Liver (tissue), 8 donors: ENCODE measurements at regions not wholly inside any gene's neighbourhood (a gene's known extent, or its start where the extent isn't known, plus 50 kb on each side); places are given as distances from the start of the nearest gene placed in this dataset.

Experiments used
- DNase-seq: peaks from one replicate; pipeline ENCODE4 v3.0.0-alpha.2; 2017; ENCODE audit warnings: low spot score
- H3K27ac ChIP-seq, 2 donors: one replicate each; pipeline ENCODE4 v1.7.0; 2013; ENCODE audit warnings: inconsistent platforms in 2 of 2, low read length in 2 of 2, control low read depth in 1 of 2, low read depth in 1 of 2, mild to moderate bottlenecking in 1 of 2
- H3K27me3 ChIP-seq, 4 donors: one replicate each; pipeline versions ENCODE4 v1.6.1 to v1.7.0; 2013; ENCODE audit warnings: low read length in 3 of 4, inconsistent platforms in 1 of 4, mild to moderate bottlenecking in 1 of 4, moderate library complexity in 1 of 4; ENCODE audit not compliant: control insufficient read depth in 4 of 4, insufficient read depth in 4 of 4
- H3K36me3 ChIP-seq, 4 donors: one replicate each; pipeline versions ENCODE4 v1.6.1 to v1.7.0; 2013; ENCODE audit warnings: low read length in 3 of 4, mild to moderate bottlenecking in 3 of 4, low read depth in 1 of 4, moderate library complexity in 1 of 4; ENCODE audit not compliant: control insufficient read depth in 4 of 4, insufficient read depth in 3 of 4
- H3K4me1 ChIP-seq, 4 donors: one replicate each; pipeline versions ENCODE4 v1.6.1 to v1.7.0; 2013; ENCODE audit warnings: low read length in 3 of 4, mild to moderate bottlenecking in 3 of 4, moderate library complexity in 1 of 4; ENCODE audit not compliant: control insufficient read depth in 4 of 4, insufficient read depth in 4 of 4
- H3K4me3 ChIP-seq, 3 donors: one replicate each; pipeline versions ENCODE4 v1.6.1 to v1.7.0; 2013; ENCODE audit warnings: low read length in 3 of 3, control low read depth in 1 of 3, low read depth in 1 of 3, mild to moderate bottlenecking in 1 of 3
- H3K9ac ChIP-seq, 2 donors: one replicate each; pipeline ENCODE4 v1.7.0; 2013; ENCODE audit warnings: low read length in 2 of 2, mild to moderate bottlenecking in 2 of 2, moderate library complexity in 2 of 2, control low read depth in 1 of 2, low read depth in 1 of 2
- H3K9me3 ChIP-seq, 4 donors: one replicate each; pipeline versions ENCODE4 v1.6.1 to v1.7.0; 2013; ENCODE audit warnings: low read length in 3 of 4; ENCODE audit not compliant: control insufficient read depth in 4 of 4
- EGR1 ChIP-seq, 2 donors: IDR thresholded peaks; 2 replicates each; pipeline ENCODE4 v1.6.1; 2016 to 2018; ENCODE audit warnings: antibody characterized with exemption in 2 of 2, low read depth in 2 of 2
- FOXA1 ChIP-seq: IDR thresholded peaks from 2 replicates; pipeline ENCODE4 v1.6.1; 2016; ENCODE audit warnings: antibody characterized with exemption
- GABPA ChIP-seq, 2 donors: IDR thresholded peaks in 1 of 2; conservative IDR thresholded peaks in 1 of 2; 2 replicates each; pipeline ENCODE4 v1.6.1; 2016; ENCODE audit warnings: antibody characterized with exemption in 2 of 2, mild to moderate bottlenecking in 1 of 2, moderate library complexity in 1 of 2
- HNF4A ChIP-seq, 2 donors: conservative IDR thresholded peaks; 2 replicates each; pipeline ENCODE4 v1.6.1; 2016; ENCODE audit warnings: antibody characterized with exemption in 2 of 2, mild to moderate bottlenecking in 2 of 2
- HNF4G ChIP-seq: IDR thresholded peaks from 2 replicates; pipeline ENCODE4 v1.6.1; 2016; ENCODE audit warnings: antibody characterized with exemption
- JUND ChIP-seq, 2 donors: IDR thresholded peaks; 2 replicates each; pipeline ENCODE4 v1.6.1; 2016; ENCODE audit warnings: antibody characterized with exemption in 2 of 2
- NR2F2 ChIP-seq: IDR thresholded peaks from 2 replicates; pipeline ENCODE4 v1.6.1; 2016; ENCODE audit warnings: antibody characterized with exemption
- RAD21 ChIP-seq, 2 donors: IDR thresholded peaks; 2 replicates each; pipeline ENCODE4 v1.6.1; 2016; ENCODE audit warnings: antibody characterized with exemption in 2 of 2, mild to moderate bottlenecking in 2 of 2
- SP1 ChIP-seq: IDR thresholded peaks from 2 replicates; pipeline ENCODE4 v1.6.1; 2018; ENCODE audit warnings: antibody characterized with exemption, mild to moderate bottlenecking
- YY1 ChIP-seq: IDR thresholded peaks from 2 replicates; pipeline ENCODE4 v1.6.1; 2016; ENCODE audit warnings: antibody characterized with exemption, mild to moderate bottlenecking
- WGBS: extraction: QIAGEN DNeasy Blood & Tissue Kit; methylation state at CpG from one replicate; pipeline ENCODE4 v1.1.7; 2013; 5-methylcytosine and 5-hydroxymethylcytosine counted together
- TF ChIP-seq, protein P1 (sequence below): IDR thresholded peaks from 2 replicates; pipeline ENCODE4 v1.6.1; 2016; ENCODE audit warnings: antibody characterized with exemption
- TF ChIP-seq, protein P2 (sequence below): IDR thresholded peaks from 2 replicates; pipeline ENCODE4 v1.6.1; 2016; ENCODE audit warnings: antibody characterized with exemption
- TF ChIP-seq, protein P3 (sequence below): IDR thresholded peaks from 2 replicates; pipeline ENCODE4 v1.6.1; 2016; ENCODE audit warnings: antibody characterized with exemption, mild to moderate bottlenecking
- TF ChIP-seq, protein P4 (sequence below): fragments of 150-350 bp; IDR thresholded peaks from 2 replicates; pipeline ENCODE4 v1.5.1; 2017; ENCODE audit warnings: improper control_type of control experiment, low read depth, low read length; ENCODE audit not compliant: missing input control
- donor health status: healthy.
- donor health status: healthy.
- donor health status: healthy.
- donor health status: healthy.
- donor health status: healthy.

DNA sequence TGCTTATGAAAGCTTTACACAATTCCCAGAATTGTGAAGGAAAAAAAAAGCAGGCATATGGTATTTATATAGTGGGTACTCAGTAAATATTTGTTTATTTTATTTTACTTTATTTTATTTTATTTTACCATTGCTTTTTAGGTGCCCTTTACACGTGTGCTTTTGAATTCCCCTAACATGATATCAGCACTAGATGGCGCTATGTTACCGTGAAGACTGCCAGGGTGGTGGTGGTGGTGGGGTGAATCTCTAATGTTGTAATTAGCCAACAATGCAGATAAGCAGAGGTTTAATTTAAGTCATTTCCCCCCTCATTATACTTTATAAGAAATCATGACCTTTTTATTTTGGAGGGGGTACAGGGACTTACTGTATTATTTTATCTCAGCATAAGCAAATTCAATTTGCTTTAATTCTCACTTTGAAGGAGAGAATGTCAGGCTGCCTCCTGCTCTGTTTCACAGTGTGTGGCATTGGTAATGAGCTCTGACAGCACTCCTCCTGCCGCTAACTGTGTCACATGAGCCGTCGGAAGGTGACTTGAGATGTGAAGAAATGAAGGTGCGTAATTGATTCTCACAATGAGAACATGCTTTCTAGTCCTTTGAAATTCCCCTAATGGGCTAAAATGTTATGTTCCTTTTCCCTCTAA, 165.6 kb downstream of the YTHDC2 start:
- 32% methylated on average over 7 of the region's 7 CpGs for WGBS

DNA sequence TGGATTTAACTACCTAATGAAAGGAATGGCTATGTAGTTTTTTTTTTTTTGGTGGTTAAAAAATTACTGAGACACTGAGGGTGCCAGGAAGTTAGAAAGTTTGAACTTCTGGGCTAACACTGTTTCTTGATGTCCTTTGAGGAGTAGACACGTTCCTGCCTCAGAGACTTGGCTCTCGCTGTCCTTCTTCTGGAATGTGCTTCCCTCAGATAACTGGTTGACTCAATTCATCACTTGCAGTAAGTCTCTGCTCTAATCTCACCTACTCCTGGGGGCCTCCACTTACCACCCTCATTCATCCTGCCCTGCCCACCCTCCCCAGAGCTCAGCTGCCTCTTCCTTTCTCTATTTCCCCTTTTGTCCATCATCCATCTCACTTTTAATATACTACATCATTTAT, 167.0 kb downstream of the YTHDC2 start:
- Histone ChIP-seq H3K27me3 (no peaks in the 10 kb centered on the region), H3K27ac (no peak overlapping the region), H3K9me3 (no peaks in the 10 kb centered on the region), H3K4me3 (no peak overlapping the region), H3K9ac (no peak overlapping the region), H3K36me3 (no peaks in the 10 kb centered on the region), H3K4me1 (no peaks in the 10 kb centered on the region)
- 59% methylated on average over 2 of the region's 2 CpGs for WGBS
- no peak for DNase-seq
- TF ChIP-seq FOXA1 = no peak
- no peak for TF ChIP-seq GABPA (IDR thresholded peaks at IDR 0.05 in 1 of 2, conservative IDR thresholded peaks at IDR 0.05 in 1 of 2)
- no peak for TF ChIP-seq SP1
- TF ChIP-seq HNF4A (conservative IDR thresholded peaks at IDR 0.05) = no peak
- TF ChIP-seq YY1 = no peak
- TF ChIP-seq EGR1 (IDR thresholded peaks at IDR 0.05; ENCODE audit: low read depth in 2 of 2) = no peak
- no peak for TF ChIP-seq HNF4G
- TF ChIP-seq, protein P1, sequence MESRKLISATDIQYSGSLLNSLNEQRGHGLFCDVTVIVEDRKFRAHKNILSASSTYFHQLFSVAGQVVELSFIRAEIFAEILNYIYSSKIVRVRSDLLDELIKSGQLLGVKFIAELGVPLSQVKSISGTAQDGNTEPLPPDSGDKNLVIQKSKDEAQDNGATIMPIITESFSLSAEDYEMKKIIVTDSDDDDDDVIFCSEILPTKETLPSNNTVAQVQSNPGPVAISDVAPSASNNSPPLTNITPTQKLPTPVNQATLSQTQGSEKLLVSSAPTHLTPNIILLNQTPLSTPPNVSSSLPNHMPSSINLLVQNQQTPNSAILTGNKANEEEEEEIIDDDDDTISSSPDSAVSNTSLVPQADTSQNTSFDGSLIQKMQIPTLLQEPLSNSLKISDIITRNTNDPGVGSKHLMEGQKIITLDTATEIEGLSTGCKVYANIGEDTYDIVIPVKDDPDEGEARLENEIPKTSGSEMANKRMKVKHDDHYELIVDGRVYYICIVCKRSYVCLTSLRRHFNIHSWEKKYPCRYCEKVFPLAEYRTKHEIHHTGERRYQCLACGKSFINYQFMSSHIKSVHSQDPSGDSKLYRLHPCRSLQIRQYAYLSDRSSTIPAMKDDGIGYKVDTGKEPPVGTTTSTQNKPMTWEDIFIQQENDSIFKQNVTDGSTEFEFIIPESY = no peak
- TF ChIP-seq, protein P2, sequence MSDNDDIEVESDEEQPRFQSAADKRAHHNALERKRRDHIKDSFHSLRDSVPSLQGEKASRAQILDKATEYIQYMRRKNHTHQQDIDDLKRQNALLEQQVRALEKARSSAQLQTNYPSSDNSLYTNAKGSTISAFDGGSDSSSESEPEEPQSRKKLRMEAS = no peak
- TF ChIP-seq JUND (IDR thresholded peaks at IDR 0.05) = no peak
- no peak for TF ChIP-seq NR2F2

More for the DNA sequence above, 165.6 kb downstream of the YTHDC2 start:
- Histone ChIP-seq H3K4me3 (no peak overlapping the region), H3K27me3 (no peaks in the 10 kb centered on the region), H3K9ac (no peak overlapping the region), H3K4me1 (no peaks in the 10 kb centered on the region), H3K36me3 (no peaks in the 10 kb centered on the region), H3K9me3 (peaks cover 0 to 7% (median 2%) of the 10 kb centered on the region in 4 donors), H3K27ac (no peak overlapping the region)
- TF ChIP-seq HNF4A (conservative IDR thresholded peaks at IDR 0.05) = no peak
- TF ChIP-seq, protein P1 = no peak
- TF ChIP-seq RAD21 (IDR thresholded peaks at IDR 0.05) = peak; percentile 91 to 93
- TF ChIP-seq, protein P3, sequence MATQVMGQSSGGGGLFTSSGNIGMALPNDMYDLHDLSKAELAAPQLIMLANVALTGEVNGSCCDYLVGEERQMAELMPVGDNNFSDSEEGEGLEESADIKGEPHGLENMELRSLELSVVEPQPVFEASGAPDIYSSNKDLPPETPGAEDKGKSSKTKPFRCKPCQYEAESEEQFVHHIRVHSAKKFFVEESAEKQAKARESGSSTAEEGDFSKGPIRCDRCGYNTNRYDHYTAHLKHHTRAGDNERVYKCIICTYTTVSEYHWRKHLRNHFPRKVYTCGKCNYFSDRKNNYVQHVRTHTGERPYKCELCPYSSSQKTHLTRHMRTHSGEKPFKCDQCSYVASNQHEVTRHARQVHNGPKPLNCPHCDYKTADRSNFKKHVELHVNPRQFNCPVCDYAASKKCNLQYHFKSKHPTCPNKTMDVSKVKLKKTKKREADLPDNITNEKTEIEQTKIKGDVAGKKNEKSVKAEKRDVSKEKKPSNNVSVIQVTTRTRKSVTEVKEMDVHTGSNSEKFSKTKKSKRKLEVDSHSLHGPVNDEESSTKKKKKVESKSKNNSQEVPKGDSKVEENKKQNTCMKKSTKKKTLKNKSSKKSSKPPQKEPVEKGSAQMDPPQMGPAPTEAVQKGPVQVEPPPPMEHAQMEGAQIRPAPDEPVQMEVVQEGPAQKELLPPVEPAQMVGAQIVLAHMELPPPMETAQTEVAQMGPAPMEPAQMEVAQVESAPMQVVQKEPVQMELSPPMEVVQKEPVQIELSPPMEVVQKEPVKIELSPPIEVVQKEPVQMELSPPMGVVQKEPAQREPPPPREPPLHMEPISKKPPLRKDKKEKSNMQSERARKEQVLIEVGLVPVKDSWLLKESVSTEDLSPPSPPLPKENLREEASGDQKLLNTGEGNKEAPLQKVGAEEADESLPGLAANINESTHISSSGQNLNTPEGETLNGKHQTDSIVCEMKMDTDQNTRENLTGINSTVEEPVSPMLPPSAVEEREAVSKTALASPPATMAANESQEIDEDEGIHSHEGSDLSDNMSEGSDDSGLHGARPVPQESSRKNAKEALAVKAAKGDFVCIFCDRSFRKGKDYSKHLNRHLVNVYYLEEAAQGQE = no peak
- TF ChIP-seq, protein P4, sequence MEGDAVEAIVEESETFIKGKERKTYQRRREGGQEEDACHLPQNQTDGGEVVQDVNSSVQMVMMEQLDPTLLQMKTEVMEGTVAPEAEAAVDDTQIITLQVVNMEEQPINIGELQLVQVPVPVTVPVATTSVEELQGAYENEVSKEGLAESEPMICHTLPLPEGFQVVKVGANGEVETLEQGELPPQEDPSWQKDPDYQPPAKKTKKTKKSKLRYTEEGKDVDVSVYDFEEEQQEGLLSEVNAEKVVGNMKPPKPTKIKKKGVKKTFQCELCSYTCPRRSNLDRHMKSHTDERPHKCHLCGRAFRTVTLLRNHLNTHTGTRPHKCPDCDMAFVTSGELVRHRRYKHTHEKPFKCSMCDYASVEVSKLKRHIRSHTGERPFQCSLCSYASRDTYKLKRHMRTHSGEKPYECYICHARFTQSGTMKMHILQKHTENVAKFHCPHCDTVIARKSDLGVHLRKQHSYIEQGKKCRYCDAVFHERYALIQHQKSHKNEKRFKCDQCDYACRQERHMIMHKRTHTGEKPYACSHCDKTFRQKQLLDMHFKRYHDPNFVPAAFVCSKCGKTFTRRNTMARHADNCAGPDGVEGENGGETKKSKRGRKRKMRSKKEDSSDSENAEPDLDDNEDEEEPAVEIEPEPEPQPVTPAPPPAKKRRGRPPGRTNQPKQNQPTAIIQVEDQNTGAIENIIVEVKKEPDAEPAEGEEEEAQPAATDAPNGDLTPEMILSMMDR = peak; percentile 79
- no peak for DNase-seq
